GM12878 (cell line): ENCODE measurements at regions not wholly inside any gene's neighbourhood (a gene's known extent, or its start where the extent isn't known, plus 50 kb on each side); places are given as distances from the start of the nearest gene placed in this dataset.

ENCODE experiments used
- ATAC-seq: fragments of 200-7000 bp; cut with Tn5 transposase; 3 replicates; pipeline ENCODE4 v1.9.1; 2020; ENCODE audit warnings: mild to moderate bottlenecking, moderate library complexity
- BruUV-seq: library from RNA; stranded (reverse); fragments of 400-500 nt; replicated peaks from 2 replicates; lab custom pipeline; 2021; lab: Mats Ljungman, UMichigan
- CTCF ChIA-PET: fragments of 300-600 bp; sonication (Branson Sonifier 250); formaldehyde crosslinking; extraction: SDS; loops from one replicate; lab custom pipeline; 2021; ENCODE audit warnings: inconsistent platforms; lab: Yijun Ruan, JAX
- POLR2A ChIA-PET: fragments of 350-600 bp; formaldehyde crosslinking; extraction: SDS; loops from one replicate; lab custom pipeline; 2021; ENCODE audit warnings: inconsistent platforms; lab: Charles Lee
- RAD21 ChIA-PET: fragments of 300-600 bp; sonication (Branson Sonifier 250); formaldehyde crosslinking; loops from one replicate; lab custom pipeline; 2023; ENCODE audit warnings: antibody characterized with exemption; ENCODE audit not compliant: unreplicated experiment; lab: Charles Lee
- SMC1A ChIA-PET: fragments of 300-600 bp; sonication (Branson Sonifier 250); formaldehyde crosslinking; loops from one replicate; lab custom pipeline; 2023; ENCODE audit not compliant: unreplicated experiment, uncharacterized antibody; lab: Charles Lee
- DNase-seq: peaks from one replicate; pipeline ENCODE4 v3.0.0-alpha.2; 2011; ENCODE audit warnings: low read depth, low spot score
- FAIRE-seq: peaks from 3 replicates; lab custom pipeline; 2011; peaks lifted over from hg19 to GRCh38; lab: Jason Lieb, UNC
- H2AFZ ChIP-seq: 2 replicates; pipeline ENCODE4 v1.6.0; 2011; ENCODE audit warnings: low read depth, low read length, control low read depth; ENCODE audit not compliant: control insufficient read depth
- H3K27ac ChIP-seq: 2 replicates; pipeline ENCODE4 v1.5.1; 2011; ENCODE audit warnings: control low read depth; ENCODE audit not compliant: control insufficient read depth, insufficient read depth
- H3K27me3 ChIP-seq, 2 experiments: replicated peaks in 1 of 2; 2 replicates each; pipeline versions ENCODE4 v1.6.0 to v1.6.1; 2011; ENCODE audit warnings: low read length in 1 of 2; ENCODE audit not compliant: control insufficient read depth in 2 of 2, insufficient read depth in 2 of 2
- H3K36me3 ChIP-seq, 2 experiments: 2 replicates each; pipeline ENCODE4 v1.5.1; 2011; ENCODE audit warnings: low read length in 1 of 2; ENCODE audit not compliant: control insufficient read depth in 2 of 2, insufficient read depth in 2 of 2
- H3K4me1 ChIP-seq: 2 replicates; pipeline ENCODE4 v1.6.1; 2011; ENCODE audit warnings: mild to moderate bottlenecking, low read length, moderate library complexity, mixed read lengths; ENCODE audit not compliant: control insufficient read depth, insufficient read depth
- H3K4me2 ChIP-seq: 2 replicates; pipeline ENCODE4 v1.6.0; 2011; ENCODE audit warnings: control low read depth; ENCODE audit not compliant: control insufficient read depth, insufficient read depth
- H3K4me3 ChIP-seq: fragments of 200-600 bp; sonication (generic); 2 replicates; pipeline ENCODE4 v1.5.1; 2016
- H3K79me2 ChIP-seq: 2 replicates; pipeline ENCODE4 v1.6.0; 2011; ENCODE audit warnings: low read length; ENCODE audit not compliant: control insufficient read depth, insufficient read depth
- H3K9ac ChIP-seq: 2 replicates; pipeline ENCODE4 v1.8.0; 2011; ENCODE audit warnings: low read length, control low read depth, mixed read lengths; ENCODE audit not compliant: control insufficient read depth, insufficient read depth
- H3K9me3 ChIP-seq: replicated peaks from 3 replicates; pipeline ENCODE4 v1.5.1; 2011; ENCODE audit warnings: mild to moderate bottlenecking, low read length; ENCODE audit not compliant: control insufficient read depth, insufficient read depth
- H4K20me1 ChIP-seq: 2 replicates; pipeline ENCODE4 v1.6.0; 2011; ENCODE audit not compliant: control insufficient read depth, insufficient read depth
- MEF2A ChIP-seq: IDR thresholded peaks from 2 replicates; pipeline ENCODE4 v1.6.1; 2011; ENCODE audit warnings: low read depth, mild to moderate bottlenecking, low read length, moderate library complexity; ENCODE audit not compliant: insufficient read depth
- MEF2B ChIP-seq: fragments of 450-650 bp; IDR thresholded peaks from 2 replicates; pipeline ENCODE4 v1.6.1; 2018; ENCODE audit warnings: mild to moderate bottlenecking, moderate library complexity; ENCODE audit not compliant: partially characterized antibody, poor library complexity, severe bottlenecking
- RCOR1 ChIP-seq: conservative IDR thresholded peaks from 2 replicates; pipeline ENCODE4 v1.6.1; 2012; ENCODE audit warnings: low read depth, low read length, improper control_type of control experiment
- SREBF1 ChIP-seq: IDR thresholded peaks from 2 replicates; pipeline ENCODE4 v1.6.1; 2012; ENCODE audit warnings: mild to moderate bottlenecking, low read length
- ZNF592 ChIP-seq: fragments of 450-650 bp; IDR thresholded peaks from 2 replicates; pipeline ENCODE4 v1.6.1; 2017; ENCODE audit warnings: mild to moderate bottlenecking, moderate library complexity
- WGBS: methylation state at CpG from one replicate; pipeline ENCODE4 v1.1.6; 2016; ENCODE audit warnings: low lambda C conversion rate; ENCODE audit not compliant: insufficient replicate concordance, insufficient coverage; ENCODE audit errors: missing lambda C conversion rate; 5-methylcytosine and 5-hydroxymethylcytosine counted together
- in situ Hi-C: fragments of 300-500 bp; cut with MboI; formaldehyde crosslinking; loops from 9 replicates; pipeline ENCODE4 v1.14.3; 2018; ENCODE audit warnings: mixed read lengths
- intact Hi-C: fragments of 100-400 bp; cut with micrococcal nuclease; formaldehyde crosslinking; loops from one replicate; pipeline ENCODE4 v1.14.2; 2022; ENCODE audit not compliant: unreplicated experiment

DNA sequence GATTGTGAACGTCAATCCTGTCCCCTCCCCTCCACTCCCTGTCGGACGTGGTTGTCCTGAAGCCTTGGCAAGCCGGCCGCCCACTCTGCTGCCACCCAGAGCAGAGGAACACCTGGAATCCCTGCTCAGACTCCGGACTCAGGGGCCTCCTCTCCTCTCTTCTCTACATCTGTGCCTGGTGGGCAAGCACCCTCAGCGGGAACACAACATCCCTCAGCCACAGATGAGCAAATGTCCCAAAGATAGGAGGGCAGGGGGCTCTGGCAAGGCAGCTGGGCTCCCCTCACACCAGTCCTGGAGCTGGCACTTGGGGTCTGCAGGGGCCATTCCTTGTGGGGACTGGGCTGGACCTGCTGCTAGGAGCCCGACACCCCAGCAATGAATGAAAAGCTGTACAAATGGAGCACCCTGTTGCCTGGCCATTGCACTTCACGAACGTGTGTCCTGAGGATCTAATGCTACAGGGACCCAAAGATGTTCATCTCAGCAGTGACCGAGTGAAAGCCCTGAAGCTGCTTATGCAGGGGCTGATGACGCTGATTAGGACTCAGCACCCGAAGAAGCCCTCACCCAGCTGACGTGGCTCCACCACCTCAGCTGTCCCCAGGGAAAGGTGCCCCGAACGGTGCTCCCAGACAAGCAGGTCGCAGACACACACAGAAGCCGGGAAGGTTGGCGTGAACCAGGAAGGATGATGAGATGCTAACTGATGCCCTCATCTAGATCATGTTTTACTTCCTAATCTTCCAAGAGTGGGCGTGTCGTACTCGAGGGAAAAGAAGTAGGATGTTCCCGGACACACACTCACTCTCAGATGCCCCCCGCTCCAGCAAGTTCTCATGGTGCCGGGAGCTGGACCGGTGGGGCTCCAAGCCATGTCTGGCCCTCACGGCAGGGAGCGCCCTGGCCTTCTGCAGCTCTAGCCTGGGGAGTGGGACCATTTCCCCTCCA, 177.0 kb upstream of the PPP1R26 start:
- Histone ChIP-seq H3K27me3 (peaks cover 2 to 3% of the 10 kb centered on the region in 2 experiments; a peak in 2 of 4 replicates), H2AFZ (no peak overlapping the region), H3K9me3 (no peaks in the 10 kb centered on the region), H3K36me3 (no peaks in the 10 kb centered on the region), H3K4me1 (no peaks in the 10 kb centered on the region), H3K9ac (no peak overlapping the region), H3K79me2 (no peaks in the 10 kb centered on the region), H3K4me3 (no peak overlapping the region), H4K20me1 (no peaks in the 10 kb centered on the region), H3K4me2 (no peak overlapping the region), H3K27ac (no peak overlapping the region)
- SMC1A ChIA-PET, result no interaction called here
- POLR2A ChIA-PET, result no interaction called here
- FAIRE-seq (no peak), DNase-seq (no peak), ATAC-seq (no peak)
- no peak for TF ChIP-seq MEF2B
- TF ChIP-seq RCOR1, result no peak
- TF ChIP-seq ZNF592, result no peak
- no peak for TF ChIP-seq SREBF1
- no peak for TF ChIP-seq MEF2A
- WGBS, result 26% methylated on average over 28 of the region's 28 CpGs
- in situ Hi-C loops, result no loop called here
- intact Hi-C loops, result no loop called here
- RAD21 ChIA-PET, result interaction anchor here (0.6 kb wide), 1 partner anchor 88 kb away, joined by 4 read pairs; no protein-coding TSS in a partner anchor
- no TSS peak for BruUV-seq
- CTCF ChIA-PET, result no interaction called here
